IPS-NIHi11 (cell line): ENCODE measurements at regions not wholly inside any gene's neighbourhood (a gene's known extent, or its start where the extent isn't known, plus 50 kb on each side); places are given as distances from the start of the nearest gene placed in this dataset.
"Not testable (repeated sequence)": the region's sequence is repeated elsewhere in the genome, so short reads cannot be mapped to it uniquely, and the experiment has no call there.

Experiments used
- DNase-seq: peaks from one replicate; pipeline ENCODE4 v3.0.0; 2012; ENCODE audit warnings: mixed read lengths, low spot score

DNA sequence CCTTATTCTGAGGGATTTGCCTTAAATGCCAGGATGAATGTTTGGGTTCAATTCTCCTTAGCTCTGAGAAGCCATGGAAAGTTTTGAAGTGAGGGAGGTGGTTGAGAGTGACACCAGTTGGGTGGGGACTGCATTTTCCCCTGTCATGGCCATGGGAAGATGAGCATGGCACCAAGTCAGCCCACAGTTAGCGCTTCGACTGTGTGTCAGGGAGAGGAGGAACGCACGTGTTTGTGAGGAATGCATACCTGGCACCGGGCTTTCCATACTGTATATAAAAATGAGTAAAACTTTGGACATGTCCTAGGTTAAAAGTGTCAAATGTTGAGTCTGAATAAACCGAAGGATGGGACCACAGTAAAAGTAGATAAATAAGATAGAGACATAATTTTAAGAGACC lies 187.5 kb upstream of the KL start:
- no peak for DNase-seq

DNA sequence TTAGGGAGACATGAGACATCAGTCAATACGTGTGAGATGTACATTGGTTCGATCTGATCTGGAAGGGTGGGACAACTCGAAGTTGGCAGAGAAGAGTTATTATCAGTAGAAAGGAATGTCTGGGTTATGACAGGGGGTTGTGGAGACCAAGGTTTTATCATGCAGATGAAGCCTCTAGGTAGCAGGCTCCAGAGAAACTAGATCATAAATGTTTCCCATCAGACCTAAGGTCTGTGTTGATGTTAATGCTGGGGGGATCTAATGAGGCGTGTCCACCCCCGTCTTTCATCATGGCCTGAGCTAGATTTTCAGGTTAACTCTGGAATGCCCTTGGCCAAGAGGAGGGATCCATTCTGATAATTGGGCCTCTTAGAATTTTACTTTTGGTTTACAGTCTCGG lies 187.0 kb upstream of the KL start:
- no peak for DNase-seq

DNA sequence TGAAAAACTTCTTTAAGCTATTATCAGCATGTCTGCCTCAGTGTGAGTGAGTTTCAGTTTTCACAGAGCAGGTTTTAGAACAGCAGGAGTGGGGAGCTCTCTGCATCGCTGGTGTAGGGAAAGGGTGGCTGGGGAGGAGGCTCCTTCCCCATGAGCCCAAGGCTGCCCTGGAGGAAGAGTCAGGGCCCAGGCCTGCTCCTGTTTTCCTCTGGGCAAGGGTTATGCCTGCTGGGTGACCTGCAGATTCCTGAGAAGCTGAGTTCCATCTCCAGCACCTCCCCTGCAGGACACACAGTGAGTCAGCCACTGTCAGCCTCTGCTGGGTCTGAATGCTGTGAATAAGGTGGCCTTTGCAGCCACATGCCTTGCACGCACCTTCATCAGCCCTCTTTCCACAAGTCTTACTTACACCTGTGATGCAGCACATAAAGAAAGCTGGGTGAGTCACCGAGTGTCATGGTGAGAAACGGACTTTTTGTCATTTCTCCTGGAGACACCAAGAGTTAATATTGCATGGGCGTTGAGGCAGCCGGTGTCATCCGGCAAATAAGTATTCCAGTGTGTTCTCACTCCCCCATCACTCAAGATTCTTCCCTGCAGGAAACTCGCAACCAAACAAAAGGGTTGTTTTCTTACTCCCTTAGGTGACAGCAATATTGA lies 186.4 kb upstream of the KL start:
- DNase-seq: no peak

DNA sequence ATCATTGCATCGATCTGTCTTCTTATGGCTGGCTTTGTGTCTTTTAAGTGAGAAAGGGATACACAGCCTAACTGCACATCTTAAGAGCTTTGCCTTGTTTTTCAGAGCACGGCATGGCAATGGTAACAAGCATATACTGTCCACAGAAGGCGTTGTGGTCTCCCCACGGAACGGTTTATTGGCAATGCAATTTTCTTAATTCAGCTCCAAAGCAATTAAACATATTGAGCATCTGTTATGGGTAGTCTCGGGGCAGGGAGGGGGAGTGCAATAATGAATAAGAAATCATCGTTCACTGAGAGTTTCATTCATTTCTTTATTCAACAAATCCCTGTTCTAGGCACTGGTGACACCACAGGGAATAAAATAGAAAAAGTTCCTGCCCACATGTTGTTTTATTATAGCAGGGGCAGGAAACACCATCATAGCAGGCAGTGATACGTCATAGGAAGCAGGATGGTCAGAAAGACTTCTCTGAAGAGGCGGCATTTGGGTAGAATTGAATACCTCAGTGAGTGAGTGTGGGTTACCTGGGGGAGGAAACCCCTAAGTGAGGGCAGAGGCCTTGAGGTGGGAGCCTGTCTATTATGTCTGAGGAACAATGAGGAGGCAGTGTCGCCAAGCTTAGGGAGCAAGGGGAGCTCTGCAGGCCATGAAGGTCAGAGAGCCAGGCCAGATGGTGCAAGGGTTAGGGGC lies 185.7 kb upstream of the KL start:
- DNase-seq: no peak

DNA sequence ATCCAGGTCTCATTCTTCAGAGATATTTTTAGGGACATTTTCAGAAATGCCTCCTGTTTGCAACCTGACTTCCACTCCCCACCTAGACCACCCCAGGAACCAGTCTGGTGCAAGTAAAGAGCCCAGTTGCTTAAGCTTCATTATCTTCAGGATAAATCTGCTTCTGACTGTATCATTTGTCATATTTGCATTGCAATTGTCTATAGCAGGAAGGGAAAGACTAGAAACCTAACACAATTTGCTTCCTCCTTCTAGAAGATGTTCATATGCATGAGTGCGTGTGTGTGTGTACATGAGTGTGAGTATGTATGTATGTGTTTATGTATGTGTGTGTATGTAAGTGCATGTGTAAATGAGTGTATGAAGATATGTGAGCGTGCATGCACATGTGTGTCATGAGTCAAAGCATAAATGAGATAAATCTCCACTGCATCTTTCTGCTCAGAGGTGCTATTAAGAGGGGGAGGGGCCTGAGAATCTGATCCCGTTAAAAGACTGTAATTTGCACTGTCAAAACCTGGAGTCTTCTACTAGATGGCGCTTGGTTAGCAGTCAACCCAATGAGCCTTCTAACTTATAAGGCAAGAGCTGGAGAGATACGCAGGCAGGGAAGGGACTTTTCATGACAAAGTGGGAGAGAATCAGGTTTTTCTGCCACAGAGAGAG lies 178.8 kb upstream of the KL start:
- no peak for DNase-seq

GRCh38 chr13:32837973-32838927 lies 178.0 kb upstream of the KL start:
- DNase-seq: no peak

DNA sequence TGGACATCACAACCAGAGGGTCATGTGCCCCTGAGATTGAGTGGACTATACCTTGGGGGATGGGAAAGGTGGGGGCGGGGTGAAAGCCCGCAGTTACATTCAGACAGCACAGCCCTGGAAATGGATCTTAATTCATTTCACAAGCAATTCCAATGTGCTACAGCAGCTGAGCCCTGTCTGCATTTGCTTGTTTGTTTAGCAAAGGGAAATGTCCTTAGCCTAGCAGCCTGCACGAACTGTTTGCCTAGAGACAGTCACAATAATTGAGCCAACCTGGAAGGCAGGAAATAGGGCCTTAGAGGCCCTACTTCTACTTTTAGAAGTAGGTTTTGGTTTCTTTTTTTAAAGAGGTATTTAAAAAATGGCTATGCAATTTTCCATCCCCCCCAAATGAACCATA lies 177.3 kb upstream of the KL start:
- no peak for DNase-seq

DNA sequence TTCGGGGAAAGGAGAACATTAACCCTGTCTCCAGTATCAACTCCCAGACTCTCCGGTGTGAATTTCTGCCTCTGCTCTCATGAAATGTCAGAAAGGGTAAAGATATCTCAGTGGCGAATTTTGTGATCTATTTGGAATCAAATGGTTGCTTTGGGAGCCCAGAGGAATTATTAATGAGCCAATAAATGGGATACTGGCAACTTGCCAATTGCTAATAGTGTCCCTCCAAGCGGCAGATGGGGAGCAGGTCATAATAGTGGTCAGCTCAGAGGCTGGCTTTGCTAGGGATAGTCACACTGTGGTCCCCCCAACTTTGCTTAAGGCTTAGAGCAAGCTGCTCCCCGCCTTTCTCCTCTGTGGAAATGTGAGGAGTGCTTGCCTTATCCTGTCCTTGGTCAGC lies 176.1 kb upstream of the KL start:
- no peak for DNase-seq

DNA sequence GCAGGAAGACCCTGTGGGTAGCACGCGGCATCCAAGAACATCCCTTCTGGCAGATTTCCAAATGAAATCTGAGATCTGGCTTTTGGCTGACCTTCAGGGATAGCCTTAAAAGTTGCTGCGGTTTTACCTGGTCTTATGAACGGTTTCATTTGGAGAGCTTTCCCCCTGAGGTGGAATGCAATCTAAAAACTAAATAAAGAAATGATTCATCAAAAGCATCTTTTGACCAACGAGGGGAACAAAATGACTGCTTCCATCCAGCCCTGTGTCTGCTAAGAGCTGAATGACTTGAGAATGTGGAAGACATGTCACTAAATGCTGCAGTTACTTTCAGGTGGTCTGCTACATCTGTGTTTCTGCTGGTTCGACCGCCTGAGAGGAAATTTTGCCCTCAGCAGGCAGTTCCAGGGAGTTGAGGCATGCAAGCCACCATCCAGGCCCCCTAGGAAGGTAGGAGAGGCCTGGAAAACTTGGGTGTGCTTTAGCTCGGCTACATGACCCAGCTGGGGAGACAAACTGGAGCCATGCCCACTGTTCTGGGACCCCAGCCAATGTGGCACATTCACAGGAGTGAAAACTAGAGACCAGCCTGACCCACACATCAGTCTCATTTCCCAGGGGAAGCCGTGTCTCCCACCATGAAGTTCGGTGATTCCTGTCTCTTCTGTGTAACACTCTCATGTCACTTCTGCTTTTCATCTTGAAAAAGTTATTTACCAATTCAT lies 175.1 kb upstream of the KL start:
- no peak for DNase-seq

- peak; percentile 46 for DNase-seq
Observed at GRCh38 chr13:32845952-32846950, 170.0 kb upstream of the KL start.

DNA sequence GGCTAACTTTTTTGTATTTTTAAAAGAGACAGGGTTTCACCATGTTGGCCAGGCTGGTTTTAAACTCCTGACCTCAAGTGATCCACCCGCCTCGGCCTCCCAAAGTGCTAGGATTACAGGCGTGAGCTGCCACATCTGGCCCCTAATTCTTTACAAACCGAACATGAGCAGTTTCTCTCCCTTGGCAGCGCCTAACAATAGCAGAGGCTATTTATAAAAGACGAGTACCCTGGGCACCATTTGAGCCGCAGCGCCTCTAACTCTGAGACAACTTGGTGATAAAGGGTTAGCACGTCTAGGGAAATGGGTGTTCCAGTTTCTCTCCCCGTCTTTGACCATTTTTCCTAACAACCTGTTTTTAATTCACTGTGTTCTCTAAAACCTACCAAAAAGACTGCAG lies 168.2 kb upstream of the KL start:
- DNase-seq: not testable (repeated sequence)

GRCh38 chr13:32849369-32849768 lies 166.9 kb upstream of the KL start:
- no peak for DNase-seq

DNA sequence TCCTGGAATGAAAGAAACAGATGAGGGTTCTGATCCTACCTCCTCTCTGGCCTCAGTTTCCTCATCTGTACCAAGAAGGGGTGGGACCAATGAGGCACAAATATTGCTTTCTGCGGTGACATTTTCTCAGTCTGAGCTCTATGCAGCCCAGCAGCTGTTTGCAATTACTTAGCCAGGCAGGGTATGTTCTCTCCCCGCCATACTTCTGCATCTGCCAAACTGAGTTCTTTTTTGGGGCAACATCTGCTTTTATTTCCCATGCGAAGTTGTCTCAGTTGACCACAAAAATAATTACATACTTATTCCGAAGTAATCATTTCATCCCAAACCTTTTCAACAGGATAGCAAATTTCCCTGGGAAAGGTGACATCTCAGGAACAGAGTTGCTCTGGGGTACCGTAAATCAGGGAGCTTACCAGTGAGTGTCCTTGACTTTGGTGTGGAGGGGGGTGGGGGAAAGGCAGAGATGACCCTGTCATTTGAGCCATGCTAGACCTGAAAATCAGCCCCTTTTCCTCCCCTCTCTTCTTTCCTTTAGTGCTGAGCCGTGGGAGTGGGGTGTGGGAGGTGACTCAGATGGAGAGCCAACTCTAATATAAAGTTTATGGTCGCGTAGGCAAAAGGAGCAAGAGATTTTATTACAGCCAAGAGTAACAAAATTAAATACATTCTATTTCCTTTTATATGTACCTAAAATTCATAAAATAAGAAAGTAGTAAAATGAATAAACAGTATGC lies 165.7 kb upstream of the KL start:
- no peak for DNase-seq

- no peak for DNase-seq
Observed at GRCh38 chr13:32851083-32852069, 164.8 kb upstream of the KL start.

- DNase-seq: no peak
Observed at GRCh38 chr13:32852526-32852925, 163.7 kb upstream of the KL start.

GRCh38 chr13:32857077-32857476 lies 159.1 kb upstream of the KL start:
- DNase-seq: no peak

DNA sequence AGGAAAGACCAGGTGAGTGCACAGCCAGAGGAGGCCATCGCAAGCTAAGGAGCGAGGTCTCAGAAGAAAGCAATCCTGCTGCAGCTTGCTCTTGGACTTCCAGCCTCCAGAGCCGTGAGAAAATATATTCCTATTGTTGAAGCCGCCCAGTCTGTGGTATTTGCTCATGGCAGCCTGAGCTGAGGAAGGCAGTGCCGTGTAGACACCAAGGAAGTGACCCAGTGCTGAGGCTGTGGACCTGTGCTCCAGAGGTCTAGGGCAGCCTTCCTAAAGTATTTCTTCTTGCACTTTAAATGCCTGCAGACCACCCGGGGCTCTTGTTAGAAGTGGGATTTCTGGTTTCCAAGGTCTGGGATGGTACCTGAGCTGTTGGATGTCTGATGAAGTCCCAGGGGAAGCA lies 158.5 kb upstream of the KL start:
- no peak for DNase-seq

GRCh38 chr13:32859707-32860292 lies 156.4 kb upstream of the KL start:
- no peak for DNase-seq
